ENCODE measurements at regions not wholly inside any gene's neighbourhood (a gene's known extent, or its start where the extent isn't known, plus 50 kb on each side); places are given as distances from the start of the nearest gene placed in this dataset.

GRCh38 chr1:70536708-70537366, 125.8 kb downstream of the CTH start:
- TF ChIP-seq NR2F1 (CRISPR knock-in tag; IDR thresholded peaks at IDR 0.05) (no peak), RARG (CRISPR knock-in tag; IDR thresholded peaks at IDR 0.05; ENCODE audit: low read depth) (no peak), HDAC2 (CRISPR knock-in tag; IDR thresholded peaks at IDR 0.05) (no peak), KMT2B (CRISPR knock-in tag; IDR thresholded peaks at IDR 0.05) (no peak), ZNF292 (CRISPR knock-in tag; IDR thresholded peaks at IDR 0.05; ENCODE audit: borderline replicate concordance, low read depth) (no peak), ATF3 (CRISPR knock-in tag; IDR thresholded peaks at IDR 0.05) (no peak), DNMT1 (CRISPR knock-in tag; IDR thresholded peaks at IDR 0.05) (no peak), ZFP91 (CRISPR knock-in tag; IDR thresholded peaks at IDR 0.05; ENCODE audit: borderline replicate concordance) (no peak), CHD2 (IDR thresholded peaks at IDR 0.05; ENCODE audit: low read depth, low read length) (no peak), ZBTB4 (CRISPR knock-in tag; IDR thresholded peaks at IDR 0.05; ENCODE audit: borderline replicate concordance) (no peak), ZZZ3 (CRISPR knock-in tag; IDR thresholded peaks at IDR 0.05; ENCODE audit: borderline replicate concordance) (no peak), BHLHE40 (IDR thresholded peaks at IDR 0.05; ENCODE audit: low read length) (no peak), MAX (IDR thresholded peaks at IDR 0.05) (no peak)
